ENCODE measurements at regions not wholly inside any gene's neighbourhood (a gene's known extent, or its start where the extent isn't known, plus 50 kb on each side); places are given as distances from the start of the nearest gene placed in this dataset.

DNA sequence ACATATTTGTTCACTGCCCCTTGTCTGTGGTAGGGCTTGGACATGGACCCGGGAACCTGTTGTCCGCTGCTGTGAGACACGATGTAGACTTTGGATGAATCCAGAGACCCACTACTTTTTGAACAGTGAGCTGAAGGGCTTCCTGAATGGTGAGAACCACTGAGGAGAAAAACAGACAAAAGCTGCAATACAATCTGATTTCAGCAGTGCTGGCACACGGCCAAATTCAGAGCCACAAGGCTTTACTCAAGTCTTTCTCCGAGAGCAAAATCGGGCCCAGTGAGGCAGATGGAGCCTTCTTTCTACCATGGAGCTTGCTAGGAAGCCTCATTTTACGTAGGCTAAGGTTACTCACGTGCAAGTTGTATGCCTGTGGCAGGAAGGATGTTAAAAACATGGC, 197.6 kb downstream of the SIPA1L2 start:
- TF ChIP-seq, protein P1, sequence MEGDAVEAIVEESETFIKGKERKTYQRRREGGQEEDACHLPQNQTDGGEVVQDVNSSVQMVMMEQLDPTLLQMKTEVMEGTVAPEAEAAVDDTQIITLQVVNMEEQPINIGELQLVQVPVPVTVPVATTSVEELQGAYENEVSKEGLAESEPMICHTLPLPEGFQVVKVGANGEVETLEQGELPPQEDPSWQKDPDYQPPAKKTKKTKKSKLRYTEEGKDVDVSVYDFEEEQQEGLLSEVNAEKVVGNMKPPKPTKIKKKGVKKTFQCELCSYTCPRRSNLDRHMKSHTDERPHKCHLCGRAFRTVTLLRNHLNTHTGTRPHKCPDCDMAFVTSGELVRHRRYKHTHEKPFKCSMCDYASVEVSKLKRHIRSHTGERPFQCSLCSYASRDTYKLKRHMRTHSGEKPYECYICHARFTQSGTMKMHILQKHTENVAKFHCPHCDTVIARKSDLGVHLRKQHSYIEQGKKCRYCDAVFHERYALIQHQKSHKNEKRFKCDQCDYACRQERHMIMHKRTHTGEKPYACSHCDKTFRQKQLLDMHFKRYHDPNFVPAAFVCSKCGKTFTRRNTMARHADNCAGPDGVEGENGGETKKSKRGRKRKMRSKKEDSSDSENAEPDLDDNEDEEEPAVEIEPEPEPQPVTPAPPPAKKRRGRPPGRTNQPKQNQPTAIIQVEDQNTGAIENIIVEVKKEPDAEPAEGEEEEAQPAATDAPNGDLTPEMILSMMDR (IDR thresholded peaks at IDR 0.05; ENCODE audit: insufficient read depth, low read depth, low read length) = no peak
- no peak for DNase-seq (ENCODE audit: low read depth)

DNA sequence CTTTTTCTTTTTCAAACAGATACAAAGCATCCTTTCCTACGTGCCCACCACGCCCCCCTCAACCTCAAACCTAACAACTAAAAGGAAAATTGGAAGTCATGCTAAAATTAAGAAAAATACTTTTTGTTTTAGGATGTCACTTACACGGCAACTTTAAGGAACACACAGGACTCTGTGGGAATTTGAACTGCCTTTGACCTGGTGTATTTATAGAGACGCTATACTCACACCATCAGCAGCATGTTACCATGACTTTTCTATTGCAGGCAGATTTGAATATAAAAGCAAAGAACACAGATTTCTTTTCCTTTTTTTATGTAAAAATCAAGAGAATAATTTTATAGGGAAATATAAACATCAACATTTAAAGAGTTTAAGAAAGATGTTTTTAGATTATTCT, 198.2 kb downstream of the SIPA1L2 start:
- H3K4me3 ChIP-seq (ENCODE audit: low read depth, low read length) = no peak overlapping the region
- ChIA-PET CTCF (no interaction called here), POLR2A (no interaction called here)
- TF ChIP-seq, protein P1 (IDR thresholded peaks at IDR 0.05; ENCODE audit: insufficient read depth, low read depth, low read length) = no peak
- no peaks in the 10 kb centered on the region for H3K27me3 ChIP-seq (ENCODE audit: control insufficient read depth, insufficient read depth, low read length)
- no peaks in the 10 kb centered on the region for H3K36me3 ChIP-seq (ENCODE audit: control insufficient read depth, insufficient read depth, low read length)
- no peak for DNase-seq (ENCODE audit: low read depth)

More for the DNA sequence above, 197.6 kb downstream of the SIPA1L2 start:
- ChIA-PET POLR2A (no interaction called here), CTCF (no interaction called here)
- Histone ChIP-seq H3K36me3 (ENCODE audit: control insufficient read depth, insufficient read depth, low read length) (no peaks in the 10 kb centered on the region), H3K4me3 (ENCODE audit: low read depth, low read length) (no peak overlapping the region), H3K27me3 (ENCODE audit: control insufficient read depth, insufficient read depth, low read length) (no peaks in the 10 kb centered on the region)

DNA sequence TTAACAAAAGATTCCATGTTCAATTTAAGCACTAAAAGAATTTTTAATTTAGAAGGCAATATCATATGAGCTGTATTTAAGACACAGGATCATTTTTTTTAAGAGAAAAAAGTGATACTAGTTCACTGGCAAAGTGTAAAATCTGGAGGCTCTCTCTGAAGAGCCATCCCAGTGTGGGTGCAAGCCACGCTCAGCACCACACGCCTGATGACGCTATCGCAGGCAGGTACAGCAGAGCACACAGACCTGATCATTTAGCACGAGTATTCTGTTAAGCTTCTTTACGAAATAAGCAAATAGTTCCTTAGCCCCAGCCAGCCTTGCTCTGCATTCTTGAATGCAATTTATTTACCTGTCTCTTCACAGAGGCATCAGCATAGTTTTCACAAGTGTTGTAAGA, 198.6 kb downstream of the SIPA1L2 start:
- ChIA-PET CTCF (no interaction called here), POLR2A (no interaction called here)
- no peaks in the 10 kb centered on the region for H3K36me3 ChIP-seq (ENCODE audit: control insufficient read depth, insufficient read depth, low read length)
- no peak overlapping the region for H3K4me3 ChIP-seq (ENCODE audit: low read depth, low read length)
- DNase-seq (ENCODE audit: low read depth) = no peak
- H3K27me3 ChIP-seq (ENCODE audit: control insufficient read depth, insufficient read depth, low read length) = no peaks in the 10 kb centered on the region
- TF ChIP-seq, protein P1 (IDR thresholded peaks at IDR 0.05; ENCODE audit: insufficient read depth, low read depth, low read length) = no peak

DNA sequence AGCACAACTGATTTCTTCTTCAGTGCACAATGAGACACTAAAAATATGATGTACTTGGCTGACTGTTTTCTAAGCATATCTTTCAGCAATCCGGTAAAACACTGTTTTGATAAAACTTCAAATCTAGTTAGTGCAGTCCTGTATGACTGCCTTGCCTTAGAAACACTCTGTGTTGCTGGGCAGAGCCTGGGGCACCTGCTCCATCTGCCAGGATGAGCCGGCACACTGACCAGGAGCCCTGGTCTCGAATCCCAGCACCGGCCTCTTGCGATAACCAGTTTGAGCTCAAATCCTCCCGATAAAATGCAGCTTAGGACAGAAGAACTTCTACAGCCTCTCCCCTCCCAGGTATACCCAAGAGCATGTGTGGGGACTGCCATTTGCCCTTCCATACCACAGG, 199.5 kb downstream of the SIPA1L2 start:
- no peak overlapping the region for H3K4me3 ChIP-seq (ENCODE audit: low read depth, low read length)
- CTCF ChIA-PET = no interaction called here
- no peaks in the 10 kb centered on the region for H3K36me3 ChIP-seq (ENCODE audit: control insufficient read depth, insufficient read depth, low read length)
- no peaks in the 10 kb centered on the region for H3K27me3 ChIP-seq (ENCODE audit: control insufficient read depth, insufficient read depth, low read length)
- POLR2A ChIA-PET = no interaction called here
- no peak for DNase-seq (ENCODE audit: low read depth)
- TF ChIP-seq, protein P1 (IDR thresholded peaks at IDR 0.05; ENCODE audit: insufficient read depth, low read depth, low read length) = no peak

DNA sequence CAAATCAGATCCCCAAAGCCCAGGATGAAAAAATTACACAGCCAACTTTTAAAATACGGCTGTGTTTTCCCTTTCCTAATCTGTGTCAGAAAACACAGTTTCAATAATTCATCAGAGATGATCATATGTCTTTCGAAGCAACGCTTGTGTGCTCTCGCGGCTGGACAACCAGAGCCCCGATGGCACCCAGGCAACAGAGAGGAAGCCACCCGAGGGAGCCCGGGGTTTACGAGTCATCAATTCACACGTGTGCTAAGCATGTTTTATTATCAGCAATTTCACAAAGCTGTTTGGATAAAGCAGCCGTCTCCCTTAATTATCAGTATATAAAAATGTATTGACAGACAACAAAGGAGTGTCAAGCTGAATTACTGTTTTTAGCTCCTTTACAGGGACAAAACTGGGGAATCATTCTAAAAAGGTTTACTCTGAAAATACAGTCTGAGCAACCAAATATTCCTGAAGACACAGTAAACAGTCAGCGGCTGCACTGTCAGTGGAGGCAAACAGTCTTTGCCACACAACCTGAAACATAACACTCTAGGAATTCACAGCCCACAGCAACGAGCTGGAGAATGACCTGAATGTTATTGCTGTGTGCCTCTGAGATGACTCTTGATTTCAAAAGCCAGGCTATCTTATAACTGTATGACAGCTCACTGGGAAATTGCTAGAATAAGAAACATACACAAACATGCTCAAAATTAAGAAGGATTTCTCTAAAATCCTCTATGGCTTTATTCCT, 201.0 kb downstream of the SIPA1L2 start:
- CTCF ChIA-PET = interaction anchor here (1.3 kb wide), 1 partner anchor 10 kb away, joined by 4 read pairs; no protein-coding TSS in a partner anchor
- TF ChIP-seq, protein P1 (IDR thresholded peaks at IDR 0.05; ENCODE audit: insufficient read depth, low read depth, low read length) = no peak
- POLR2A ChIA-PET = no interaction called here
- H3K4me3 ChIP-seq (ENCODE audit: low read depth, low read length) = no peak overlapping the region
- no peak for DNase-seq (ENCODE audit: low read depth)
- no peaks in the 10 kb centered on the region; the same call in 1 of the 2 replicates for H3K36me3 ChIP-seq (ENCODE audit: control insufficient read depth, insufficient read depth, low read length)
- H3K27me3 ChIP-seq (ENCODE audit: control insufficient read depth, insufficient read depth, low read length) = no peaks in the 10 kb centered on the region
